GM12878 (cell line): ENCODE measurements at regions not wholly inside any gene's neighbourhood (a gene's known extent, or its start where the extent isn't known, plus 50 kb on each side); places are given as distances from the start of the nearest gene placed in this dataset.

Source experiments
- ATAC-seq: fragments of 200-7000 bp; cut with Tn5 transposase; 3 replicates; pipeline ENCODE4 v1.9.1; 2020; ENCODE audit warnings: mild to moderate bottlenecking, moderate library complexity
- BruUV-seq: library from RNA; stranded (reverse); fragments of 400-500 nt; replicated peaks from 2 replicates; lab custom pipeline; 2021; lab: Mats Ljungman, UMichigan
- CTCF ChIA-PET: fragments of 300-600 bp; sonication (Branson Sonifier 250); formaldehyde crosslinking; extraction: SDS; loops from one replicate; lab custom pipeline; 2021; ENCODE audit warnings: inconsistent platforms; lab: Yijun Ruan, JAX
- POLR2A ChIA-PET: fragments of 350-600 bp; formaldehyde crosslinking; extraction: SDS; loops from one replicate; lab custom pipeline; 2021; ENCODE audit warnings: inconsistent platforms; lab: Charles Lee
- RAD21 ChIA-PET: fragments of 300-600 bp; sonication (Branson Sonifier 250); formaldehyde crosslinking; loops from one replicate; lab custom pipeline; 2023; ENCODE audit warnings: antibody characterized with exemption; ENCODE audit not compliant: unreplicated experiment; lab: Charles Lee
- SMC1A ChIA-PET: fragments of 300-600 bp; sonication (Branson Sonifier 250); formaldehyde crosslinking; loops from one replicate; lab custom pipeline; 2023; ENCODE audit not compliant: unreplicated experiment, uncharacterized antibody; lab: Charles Lee
- DNase-seq: peaks from one replicate; pipeline ENCODE4 v3.0.0-alpha.2; 2011; ENCODE audit warnings: low read depth, low spot score
- FAIRE-seq: peaks from 3 replicates; lab custom pipeline; 2011; peaks lifted over from hg19 to GRCh38; lab: Jason Lieb, UNC
- H2AFZ ChIP-seq: 2 replicates; pipeline ENCODE4 v1.6.0; 2011; ENCODE audit warnings: low read depth, low read length, control low read depth; ENCODE audit not compliant: control insufficient read depth
- H3K27ac ChIP-seq: 2 replicates; pipeline ENCODE4 v1.5.1; 2011; ENCODE audit warnings: control low read depth; ENCODE audit not compliant: control insufficient read depth, insufficient read depth
- H3K27me3 ChIP-seq, 2 experiments: replicated peaks in 1 of 2; 2 replicates each; pipeline versions ENCODE4 v1.6.0 to v1.6.1; 2011; ENCODE audit warnings: low read length in 1 of 2; ENCODE audit not compliant: control insufficient read depth in 2 of 2, insufficient read depth in 2 of 2
- H3K36me3 ChIP-seq, 2 experiments: 2 replicates each; pipeline ENCODE4 v1.5.1; 2011; ENCODE audit warnings: low read length in 1 of 2; ENCODE audit not compliant: control insufficient read depth in 2 of 2, insufficient read depth in 2 of 2
- H3K4me1 ChIP-seq: 2 replicates; pipeline ENCODE4 v1.6.1; 2011; ENCODE audit warnings: mild to moderate bottlenecking, low read length, moderate library complexity, mixed read lengths; ENCODE audit not compliant: control insufficient read depth, insufficient read depth
- H3K4me2 ChIP-seq: 2 replicates; pipeline ENCODE4 v1.6.0; 2011; ENCODE audit warnings: control low read depth; ENCODE audit not compliant: control insufficient read depth, insufficient read depth
- H3K4me3 ChIP-seq: fragments of 200-600 bp; sonication (generic); 2 replicates; pipeline ENCODE4 v1.5.1; 2016
- H3K79me2 ChIP-seq: 2 replicates; pipeline ENCODE4 v1.6.0; 2011; ENCODE audit warnings: low read length; ENCODE audit not compliant: control insufficient read depth, insufficient read depth
- H3K9ac ChIP-seq: 2 replicates; pipeline ENCODE4 v1.8.0; 2011; ENCODE audit warnings: low read length, control low read depth, mixed read lengths; ENCODE audit not compliant: control insufficient read depth, insufficient read depth
- H3K9me3 ChIP-seq: replicated peaks from 3 replicates; pipeline ENCODE4 v1.5.1; 2011; ENCODE audit warnings: mild to moderate bottlenecking, low read length; ENCODE audit not compliant: control insufficient read depth, insufficient read depth
- H4K20me1 ChIP-seq: 2 replicates; pipeline ENCODE4 v1.6.0; 2011; ENCODE audit not compliant: control insufficient read depth, insufficient read depth
- BACH1 ChIP-seq: fragments of 450-650 bp; IDR thresholded peaks from 2 replicates; pipeline ENCODE4 v1.6.1; 2017; ENCODE audit warnings: mild to moderate bottlenecking, borderline replicate concordance
- EGR1 ChIP-seq, 2 experiments: IDR thresholded peaks; 1 replicate in 1 of 2; 2 replicates in 1 of 2; pipeline ENCODE4 v1.6.1; 2011 to 2012; ENCODE audit warnings: low read depth in 2 of 2, low read length in 2 of 2, borderline replicate concordance in 1 of 2, mild to moderate bottlenecking in 1 of 2, moderate library complexity in 1 of 2
- MTA3 ChIP-seq: IDR thresholded peaks from 2 replicates; pipeline ENCODE4 v1.6.1; 2012; ENCODE audit warnings: low read length, inconsistent platforms, borderline replicate concordance
- NFYB ChIP-seq: IDR thresholded peaks from 2 replicates; pipeline ENCODE4 v1.6.1; 2011; ENCODE audit warnings: low read depth, mild to moderate bottlenecking, low read length, improper control_type of control experiment, moderate library complexity; ENCODE audit not compliant: insufficient read depth
- POLR2AphosphoS2 ChIP-seq: IDR thresholded peaks from 2 replicates; pipeline ENCODE4 v1.6.1; 2011; ENCODE audit warnings: low read depth, mild to moderate bottlenecking, low read length, improper control_type of control experiment, moderate library complexity
- YY1 ChIP-seq: IDR thresholded peaks from 2 replicates; pipeline ENCODE4 v1.6.1; 2011; ENCODE audit warnings: low read depth, mild to moderate bottlenecking, low read length
- ZNF622 ChIP-seq: fragments of 450-650 bp; IDR thresholded peaks from 2 replicates; pipeline ENCODE4 v1.6.1; 2017; ENCODE audit warnings: mild to moderate bottlenecking, inconsistent platforms
- ZZZ3 ChIP-seq: IDR thresholded peaks from 2 replicates; pipeline ENCODE4 v1.6.1; 2011; ENCODE audit warnings: low read depth; ENCODE audit not compliant: control insufficient read depth, insufficient read length
- WGBS: methylation state at CpG from one replicate; pipeline ENCODE4 v1.1.6; 2016; ENCODE audit warnings: low lambda C conversion rate; ENCODE audit not compliant: insufficient replicate concordance, insufficient coverage; ENCODE audit errors: missing lambda C conversion rate; 5-methylcytosine and 5-hydroxymethylcytosine counted together
- in situ Hi-C: fragments of 300-500 bp; cut with MboI; formaldehyde crosslinking; loops from 9 replicates; pipeline ENCODE4 v1.14.3; 2018; ENCODE audit warnings: mixed read lengths
- intact Hi-C: fragments of 100-400 bp; cut with micrococcal nuclease; formaldehyde crosslinking; loops from one replicate; pipeline ENCODE4 v1.14.2; 2022; ENCODE audit not compliant: unreplicated experiment

- H3K27ac ChIP-seq: no peak overlapping the region
- no peaks in the 10 kb centered on the region for H3K36me3 ChIP-seq
- no peaks in the 10 kb centered on the region; the same call in 2 of the 3 replicates for H3K9me3 ChIP-seq
- no peaks in the 10 kb centered on the region for H4K20me1 ChIP-seq
- BruUV-seq: no TSS peak
- TF ChIP-seq YY1 (no peak), EGR1 (IDR thresholded peaks at IDR 0.05; ENCODE audit: borderline replicate concordance in 1 of 2, low read depth in 2 of 2, low read length in 2 of 2) (no peak), NFYB (no peak), ZZZ3 (no peak), POLR2AphosphoS2 (no peak)
- ChIA-PET POLR2A (no interaction called here), SMC1A (no interaction called here), RAD21 (no interaction called here), CTCF (no interaction called here)
- H3K9ac ChIP-seq: no peak overlapping the region
- 35% methylated on average over 16 of the region's 16 CpGs for WGBS
- H3K79me2 ChIP-seq: no peaks in the 10 kb centered on the region
- ATAC-seq (no peak), DNase-seq (no peak), FAIRE-seq (no peak)
- H3K4me1 ChIP-seq: no peaks in the 10 kb centered on the region
- no peak overlapping the region for H3K4me3 ChIP-seq
- intact Hi-C loops: no loop called here
- no peak overlapping the region for H3K4me2 ChIP-seq
- in situ Hi-C loops: no loop called here
- H3K27me3 ChIP-seq: no peaks in the 10 kb centered on the region
- H2AFZ ChIP-seq: no peak overlapping the region
These were observed 162.5 kb upstream of the RAB6C start for GRCh38 chr2:129816813-129817574.

GRCh38 chr2:129819855-129820254 is 159.6 kb upstream of the RAB6C start:
- no peak overlapping the region for H3K9ac ChIP-seq
- no peak overlapping the region for H2AFZ ChIP-seq
- RAD21 ChIA-PET: no interaction called here
- no peak overlapping the region for H3K27ac ChIP-seq
- FAIRE-seq: no peak
- no peak for ATAC-seq
- POLR2A ChIA-PET: no interaction called here
- no peaks in the 10 kb centered on the region for H3K79me2 ChIP-seq
- H3K4me3 ChIP-seq: no peak overlapping the region
- H3K4me2 ChIP-seq: no peak overlapping the region
- SMC1A ChIA-PET: no interaction called here
- 1% methylated on average over 7 of the region's 7 CpGs for WGBS
- no peaks in the 10 kb centered on the region for H4K20me1 ChIP-seq
- intact Hi-C loops: no loop called here
- CTCF ChIA-PET: no interaction called here
- no peaks in the 10 kb centered on the region for H3K36me3 ChIP-seq
- BruUV-seq: no TSS peak
- TF ChIP-seq BACH1 (no peak), MTA3 (no peak), ZNF622 (no peak)
- H3K4me1 ChIP-seq: no peaks in the 10 kb centered on the region
- no peaks in the 10 kb centered on the region; a peak in 2 of 4 replicates for H3K27me3 ChIP-seq
- H3K9me3 ChIP-seq: no peaks in the 10 kb centered on the region; the same call in 2 of the 3 replicates
- in situ Hi-C loops: no loop called here
- DNase-seq: no peak
